ENCODE measurements at regions not wholly inside any gene's neighbourhood (a gene's known extent, or its start where the extent isn't known, plus 50 kb on each side); places are given as distances from the start of the nearest gene placed in this dataset.

DNA sequence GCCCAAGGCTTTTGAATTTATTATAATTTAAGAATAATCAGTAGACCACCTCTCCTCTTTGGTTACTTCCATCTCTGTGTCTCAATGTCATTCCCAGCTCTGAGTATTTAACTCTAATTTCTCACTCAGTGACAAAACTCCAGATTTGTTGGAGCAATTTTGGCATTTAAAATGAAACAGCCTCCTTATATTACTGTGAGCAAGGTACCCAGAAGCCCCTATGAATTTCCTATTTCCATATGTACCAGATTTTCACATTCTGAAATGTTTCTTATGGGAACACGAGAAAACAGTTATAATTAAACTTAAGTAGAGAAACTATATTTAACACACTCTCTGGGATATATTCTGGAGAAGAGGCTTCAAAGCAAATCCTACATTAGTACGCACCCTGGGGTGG, 285.4 kb upstream of the CDH8 start:
- H3K27ac ChIP-seq (ENCODE audit: low read depth, low read length): no peak overlapping the region
- no peaks in the 10 kb centered on the region for H3K9me2 ChIP-seq (replicated peaks; ENCODE audit: control insufficient read depth, low read length)
- H3K4me2 ChIP-seq (ENCODE audit: low read length): no peak overlapping the region
- H3K4me3 ChIP-seq (ENCODE audit: low read length): no peak overlapping the region
- H3K27me3 ChIP-seq (ENCODE audit: control insufficient read depth, low read length): no peaks in the 10 kb centered on the region
- no peaks in the 10 kb centered on the region for H3K79me2 ChIP-seq (ENCODE audit: control insufficient read depth, low read length)
- H3K9me3 ChIP-seq (ENCODE audit: control insufficient read depth, insufficient read depth, low read length): no peaks in the 10 kb centered on the region
- H3F3A ChIP-seq (ENCODE audit: control insufficient read depth, insufficient read depth): no peaks in the 10 kb centered on the region
- no peaks in the 10 kb centered on the region for H4K20me1 ChIP-seq (ENCODE audit: control insufficient read depth, insufficient read depth, low read depth, low read length)
- no peaks in the 10 kb centered on the region for H3K4me1 ChIP-seq (ENCODE audit: control insufficient read depth, low read length)
- TF ChIP-seq, protein P1, sequence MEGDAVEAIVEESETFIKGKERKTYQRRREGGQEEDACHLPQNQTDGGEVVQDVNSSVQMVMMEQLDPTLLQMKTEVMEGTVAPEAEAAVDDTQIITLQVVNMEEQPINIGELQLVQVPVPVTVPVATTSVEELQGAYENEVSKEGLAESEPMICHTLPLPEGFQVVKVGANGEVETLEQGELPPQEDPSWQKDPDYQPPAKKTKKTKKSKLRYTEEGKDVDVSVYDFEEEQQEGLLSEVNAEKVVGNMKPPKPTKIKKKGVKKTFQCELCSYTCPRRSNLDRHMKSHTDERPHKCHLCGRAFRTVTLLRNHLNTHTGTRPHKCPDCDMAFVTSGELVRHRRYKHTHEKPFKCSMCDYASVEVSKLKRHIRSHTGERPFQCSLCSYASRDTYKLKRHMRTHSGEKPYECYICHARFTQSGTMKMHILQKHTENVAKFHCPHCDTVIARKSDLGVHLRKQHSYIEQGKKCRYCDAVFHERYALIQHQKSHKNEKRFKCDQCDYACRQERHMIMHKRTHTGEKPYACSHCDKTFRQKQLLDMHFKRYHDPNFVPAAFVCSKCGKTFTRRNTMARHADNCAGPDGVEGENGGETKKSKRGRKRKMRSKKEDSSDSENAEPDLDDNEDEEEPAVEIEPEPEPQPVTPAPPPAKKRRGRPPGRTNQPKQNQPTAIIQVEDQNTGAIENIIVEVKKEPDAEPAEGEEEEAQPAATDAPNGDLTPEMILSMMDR (IDR thresholded peaks at IDR 0.05; ENCODE audit: low read depth, low read length, poor library complexity, severe bottlenecking): no peak
- no peak for TF ChIP-seq EZH2phosphoT487 (IDR thresholded peaks at IDR 0.05; ENCODE audit: borderline replicate concordance, low read length)
- no peaks in the 10 kb centered on the region for H3K36me3 ChIP-seq (ENCODE audit: control insufficient read depth, low read length)

DNA sequence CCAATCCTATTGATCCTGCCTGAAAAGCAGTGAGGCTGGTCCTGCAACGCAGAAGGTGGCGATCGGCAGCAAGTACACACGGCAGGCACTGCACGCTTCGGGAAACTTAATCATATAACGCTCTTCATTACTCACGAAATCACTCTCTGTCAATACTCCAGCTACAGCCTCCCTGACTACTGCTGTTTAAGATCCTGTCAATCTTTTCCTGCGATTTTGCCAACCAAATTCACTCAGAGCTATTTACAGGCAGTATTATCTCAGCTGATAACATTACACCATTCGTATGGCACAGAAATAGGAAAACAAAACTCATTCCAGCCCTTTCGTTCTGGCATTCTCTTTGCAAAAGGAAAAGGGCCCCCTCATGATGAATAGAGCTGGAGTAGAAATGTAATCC, 262.4 kb upstream of the CDH8 start:
- no peaks in the 10 kb centered on the region for H3K36me3 ChIP-seq (ENCODE audit: control insufficient read depth, low read length)
- no peaks in the 10 kb centered on the region for H4K20me1 ChIP-seq (ENCODE audit: control insufficient read depth, insufficient read depth, low read depth, low read length)
- no peaks in the 10 kb centered on the region for H3K9me2 ChIP-seq (replicated peaks; ENCODE audit: control insufficient read depth, low read length)
- no peaks in the 10 kb centered on the region for H3K79me2 ChIP-seq (ENCODE audit: control insufficient read depth, low read length)
- H3K4me1 ChIP-seq (ENCODE audit: control insufficient read depth, low read length): no peaks in the 10 kb centered on the region
- no peak overlapping the region for H3K4me3 ChIP-seq (ENCODE audit: low read length)
- no peak overlapping the region for H3K4me2 ChIP-seq (ENCODE audit: low read length)
- no peaks in the 10 kb centered on the region for H3F3A ChIP-seq (ENCODE audit: control insufficient read depth, insufficient read depth)
- TF ChIP-seq, protein P1 (IDR thresholded peaks at IDR 0.05; ENCODE audit: low read depth, low read length, poor library complexity, severe bottlenecking): no peak
- TF ChIP-seq EZH2phosphoT487 (IDR thresholded peaks at IDR 0.05; ENCODE audit: borderline replicate concordance, low read length): no peak
- no peaks in the 10 kb centered on the region for H3K27me3 ChIP-seq (ENCODE audit: control insufficient read depth, low read length)
- H3K27ac ChIP-seq (ENCODE audit: low read depth, low read length): no peak overlapping the region
- no peaks in the 10 kb centered on the region; the same call in 1 of the 2 replicates for H3K9me3 ChIP-seq (ENCODE audit: control insufficient read depth, insufficient read depth, low read length)

DNA sequence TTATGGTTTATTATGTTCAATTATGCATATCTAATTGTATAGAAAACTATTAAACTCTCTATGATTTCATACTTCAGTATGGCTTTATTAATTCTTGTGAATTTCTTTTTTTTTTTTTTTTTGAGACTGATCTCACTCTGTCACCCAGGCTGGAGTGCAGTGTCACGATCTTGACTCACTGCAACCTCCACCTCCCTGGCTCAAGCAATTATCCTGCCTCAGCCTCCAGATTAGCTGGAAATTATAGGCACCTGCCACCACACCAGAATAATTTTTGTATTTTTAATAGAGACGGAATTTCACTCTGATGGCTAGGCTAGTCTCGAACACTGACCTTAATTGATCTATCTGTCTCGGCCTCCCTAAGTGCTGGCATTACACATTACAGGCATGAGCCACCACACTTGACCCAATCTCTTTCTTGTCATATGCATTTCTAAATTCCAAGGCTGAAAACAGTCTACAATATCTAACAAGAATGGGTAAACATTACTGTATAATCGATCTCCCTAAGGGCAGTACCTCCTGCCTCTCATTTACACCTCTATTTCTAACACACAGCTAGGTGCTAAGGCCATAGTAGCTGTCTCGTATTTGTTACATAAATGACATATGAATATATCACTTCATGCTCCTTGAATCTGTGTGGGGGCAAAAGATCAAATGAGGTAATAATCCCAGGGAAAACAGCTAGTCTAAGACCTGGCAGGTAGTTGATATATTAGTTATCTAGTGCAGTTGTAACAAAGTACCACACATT, 258.2 kb upstream of the CDH8 start:
- no peaks in the 10 kb centered on the region for H3K9me2 ChIP-seq (replicated peaks; ENCODE audit: control insufficient read depth, low read length)

More for the DNA sequence above, 258.2 kb upstream of the CDH8 start:
- Histone ChIP-seq H3K9me3 (ENCODE audit: control insufficient read depth, insufficient read depth, low read length) (no peaks in the 10 kb centered on the region), H3K27me3 (ENCODE audit: control insufficient read depth, low read length) (no peaks in the 10 kb centered on the region), H3F3A (ENCODE audit: control insufficient read depth, insufficient read depth) (no peaks in the 10 kb centered on the region), H4K20me1 (ENCODE audit: control insufficient read depth, insufficient read depth, low read depth, low read length) (no peaks in the 10 kb centered on the region), H3K4me3 (ENCODE audit: low read length) (no peak overlapping the region), H3K36me3 (ENCODE audit: control insufficient read depth, low read length) (no peaks in the 10 kb centered on the region), H3K4me1 (ENCODE audit: control insufficient read depth, low read length) (no peaks in the 10 kb centered on the region), H3K79me2 (ENCODE audit: control insufficient read depth, low read length) (no peaks in the 10 kb centered on the region), H3K4me2 (ENCODE audit: low read length) (no peak overlapping the region), H3K27ac (ENCODE audit: low read depth, low read length) (no peak overlapping the region)
- TF ChIP-seq EZH2phosphoT487 (IDR thresholded peaks at IDR 0.05; ENCODE audit: borderline replicate concordance, low read length): no peak
- TF ChIP-seq, protein P1 (IDR thresholded peaks at IDR 0.05; ENCODE audit: low read depth, low read length, poor library complexity, severe bottlenecking): no peak

All from DOHH2 (cell line).